PC-3 (cell line): ENCODE measurements at regions not wholly inside any gene's neighbourhood (a gene's known extent, or its start where the extent isn't known, plus 50 kb on each side); places are given as distances from the start of the nearest gene placed in this dataset.

Experiments used
- ATAC-seq: fragments of 200-7000 bp; cut with Tn5 transposase; 2 replicates; pipeline ENCODE4 v1.9.1; 2020; ENCODE audit warnings: mild to moderate bottlenecking, moderate library complexity
- BruUV-seq: library from RNA; stranded (reverse); fragments of 400-500 nt; replicated peaks from 2 replicates; lab custom pipeline; 2021; lab: Mats Ljungman, UMichigan
- CTCF ChIA-PET: fragments of 300-600 bp; sonication (Branson Sonifier 250); formaldehyde crosslinking; loops from one replicate; lab custom pipeline; 2022; ENCODE audit warnings: antibody characterized with exemption; lab: Charles Lee
- POLR2A ChIA-PET: fragments of 300-600 bp; sonication (Branson Sonifier 250); formaldehyde crosslinking; loops from one replicate; lab custom pipeline; 2022; ENCODE audit warnings: antibody characterized with exemption; ENCODE audit not compliant: unreplicated experiment; lab: Charles Lee
- DNase-seq: peaks from one replicate; pipeline ENCODE4 v3.0.0-alpha.2; 2015
- H2AFZ ChIP-seq: fragments of 300-600 bp; sonication (generic); 2 replicates; pipeline ENCODE4 v1.6.0; 2016; ENCODE audit warnings: antibody characterized with exemption, low read length
- H3F3A ChIP-seq: fragments of 300-600 bp; sonication (generic); one replicate; pipeline ENCODE4 v1.6.0; 2017; ENCODE audit warnings: antibody characterized with exemption, low read length, control low read depth, mild to moderate bottlenecking; ENCODE audit not compliant: unreplicated experiment
- H3K27ac ChIP-seq: fragments of 300-600 bp; sonication (generic); 2 replicates; pipeline ENCODE4 v1.5.1; 2016; ENCODE audit warnings: mild to moderate bottlenecking, low read length
- H3K27me3 ChIP-seq: fragments of 300-600 bp; sonication (generic); 2 replicates; pipeline ENCODE4 v1.6.1; 2016; ENCODE audit warnings: low read length, mixed read lengths
- H3K36me3 ChIP-seq: fragments of 300-600 bp; sonication (generic); 2 replicates; pipeline ENCODE4 v1.6.1; 2016; ENCODE audit warnings: low read depth, mixed run types, low read length, mixed read lengths
- H3K4me1 ChIP-seq: fragments of 300-600 bp; sonication (generic); 2 replicates; pipeline ENCODE4 v1.5.1; 2016; ENCODE audit warnings: low read length; ENCODE audit not compliant: insufficient read depth
- H3K4me2 ChIP-seq: fragments of 300-600 bp; sonication (generic); 2 replicates; pipeline ENCODE4 v1.6.0; 2016; ENCODE audit warnings: low read length
- H3K4me3 ChIP-seq: fragments of 300-600 bp; sonication (generic); 2 replicates; pipeline ENCODE4 v1.5.1; 2016; ENCODE audit warnings: mild to moderate bottlenecking, low read length, mixed read lengths
- H3K79me2 ChIP-seq: fragments of 300-600 bp; sonication (generic); 2 replicates; pipeline ENCODE4 v1.6.1; 2017; ENCODE audit warnings: low read length, mixed read lengths
- H3K9ac ChIP-seq: fragments of 300-600 bp; sonication (generic); 2 replicates; pipeline ENCODE4 v1.6.0; 2016; ENCODE audit warnings: mild to moderate bottlenecking, low read length
- H3K9me2 ChIP-seq: fragments of 300-600 bp; sonication (generic); replicated peaks from 2 replicates; pipeline ENCODE4 v1.6.1; 2016; ENCODE audit warnings: mixed run types, low read length, mixed read lengths
- H3K9me3 ChIP-seq: fragments of 300-600 bp; sonication (generic); 2 replicates; pipeline ENCODE4 v1.6.1; 2016; ENCODE audit warnings: low read length, mixed read lengths
- H4K20me1 ChIP-seq: fragments of 300-600 bp; sonication (generic); 2 replicates; pipeline ENCODE4 v1.6.1; 2016; ENCODE audit warnings: low read length, mixed read lengths
- CTCF ChIP-seq: fragments of 300-600 bp; sonication (generic); conservative IDR thresholded peaks from 2 replicates; pipeline ENCODE4 v1.5.1; 2017; ENCODE audit warnings: antibody characterized with exemption, low read depth, mild to moderate bottlenecking, low read length
- EZH2 ChIP-seq: fragments of 300-600 bp; sonication (generic); IDR thresholded peaks from one replicate; pipeline ENCODE4 v1.6.1; 2017; ENCODE audit warnings: antibody characterized with exemption, mild to moderate bottlenecking, low read length; ENCODE audit not compliant: unreplicated experiment
- EZH2phosphoT487 ChIP-seq: fragments of 300-600 bp; sonication (generic); IDR thresholded peaks from 2 replicates; pipeline ENCODE4 v1.6.1; 2018; ENCODE audit warnings: mild to moderate bottlenecking, antibody characterized with exemption, low read length, borderline replicate concordance
- intact Hi-C: fragments of 100-400 bp; cut with micrococcal nuclease; formaldehyde crosslinking; loops from 2 replicates; pipeline ENCODE4 v1.9.0; 2023

DNA sequence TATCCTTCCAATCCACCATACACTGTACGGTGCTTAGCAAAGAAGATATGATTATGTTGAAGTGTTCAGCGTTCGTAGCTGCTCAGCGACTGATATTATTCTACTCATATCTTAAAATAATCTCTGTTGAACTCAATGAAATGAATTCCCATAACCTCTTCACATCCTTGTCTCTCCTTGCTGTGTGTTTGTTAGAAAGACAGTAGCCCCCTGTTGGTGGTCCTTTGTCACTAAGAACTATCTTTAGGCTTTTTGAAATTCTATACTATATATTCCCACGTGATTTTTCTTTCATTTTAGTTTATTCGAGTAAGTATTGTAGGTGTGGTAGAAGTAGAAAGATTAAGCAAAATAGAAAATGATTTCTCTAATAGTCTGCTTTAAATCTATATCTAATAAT lies 762.8 kb upstream of the WWC1 start:
- H3F3A ChIP-seq, result no peaks in the 10 kb centered on the region
- CTCF ChIA-PET, result no interaction called here
- H3K4me1 ChIP-seq, result no peaks in the 10 kb centered on the region
- H3K4me3 ChIP-seq, result no peak overlapping the region
- no peaks in the 10 kb centered on the region for H3K79me2 ChIP-seq
- TF ChIP-seq EZH2 (no peak), CTCF (no peak), EZH2phosphoT487 (no peak)
- no peaks in the 10 kb centered on the region for H3K9me3 ChIP-seq
- H4K20me1 ChIP-seq, result no peaks in the 10 kb centered on the region
- no peak overlapping the region for H2AFZ ChIP-seq
- DNase-seq, result no peak
- ATAC-seq, result no peak
- no peak overlapping the region for H3K9ac ChIP-seq
- no peaks in the 10 kb centered on the region for H3K9me2 ChIP-seq
- intact Hi-C loops, result no loop called here
- H3K4me2 ChIP-seq, result no peak overlapping the region
- 0 out of 2 replicates have a peak, but pooled peaks cover 4% of the 10 kb centered on the region for H3K27me3 ChIP-seq
- POLR2A ChIA-PET, result no interaction called here
- no TSS peak for BruUV-seq
- no peak overlapping the region for H3K27ac ChIP-seq
- no peaks in the 10 kb centered on the region for H3K36me3 ChIP-seq

- no peak for ATAC-seq
- 0 out of 2 replicates have a peak, but pooled peaks cover 4% of the 10 kb centered on the region for H3K27me3 ChIP-seq
Measured at GRCh38 chr5:167530548-167530947, 760.9 kb upstream of the WWC1 start.

GRCh38 chr5:167533814-167534795 lies 757.3 kb upstream of the WWC1 start:
- CTCF ChIA-PET, result no interaction called here

More at GRCh38 chr5:167530548-167530947, 760.9 kb upstream of the WWC1 start:
- no peaks in the 10 kb centered on the region for H3K4me1 ChIP-seq
- no peak for DNase-seq
- ChIA-PET POLR2A (no interaction called here), CTCF (no interaction called here)
- H4K20me1 ChIP-seq, result no peaks in the 10 kb centered on the region
- no peak for TF ChIP-seq EZH2
- no peak overlapping the region for H3K9ac ChIP-seq
- H3K27ac ChIP-seq, result no peak overlapping the region
- BruUV-seq, result no TSS peak
- no peak overlapping the region for H3K4me2 ChIP-seq
- H2AFZ ChIP-seq, result no peak overlapping the region
- H3K36me3 ChIP-seq, result no peaks in the 10 kb centered on the region
- no peaks in the 10 kb centered on the region for H3K9me2 ChIP-seq
- no peaks in the 10 kb centered on the region for H3K79me2 ChIP-seq
- no peaks in the 10 kb centered on the region for H3K9me3 ChIP-seq
- intact Hi-C loops, result no loop called here
- no peaks in the 10 kb centered on the region for H3F3A ChIP-seq
- H3K4me3 ChIP-seq, result no peak overlapping the region

More at GRCh38 chr5:167533814-167534795, 757.3 kb upstream of the WWC1 start:
- DNase-seq (no peak), ATAC-seq (no peak)
- Histone ChIP-seq H2AFZ (no peak overlapping the region), H3K27me3 (0 out of 2 replicates have a peak, but pooled peaks cover 4% of the 10 kb centered on the region), H3F3A (no peaks in the 10 kb centered on the region), H4K20me1 (no peaks in the 10 kb centered on the region), H3K79me2 (no peaks in the 10 kb centered on the region), H3K4me2 (no peak overlapping the region), H3K36me3 (no peaks in the 10 kb centered on the region), H3K4me3 (no peak overlapping the region), H3K4me1 (no peaks in the 10 kb centered on the region), H3K27ac (no peak overlapping the region), H3K9me2 (no peaks in the 10 kb centered on the region), H3K9me3 (no peaks in the 10 kb centered on the region), H3K9ac (no peak overlapping the region)
- BruUV-seq, result no TSS peak
- intact Hi-C loops, result no loop called here
- POLR2A ChIA-PET, result no interaction called here
- TF ChIP-seq EZH2phosphoT487 (no peak), CTCF (no peak), EZH2 (no peak)
